Neural progenitor cell (in vitro differentiated cells): ENCODE measurements at regions not wholly inside any gene's neighbourhood (a gene's known extent, or its start where the extent isn't known, plus 50 kb on each side); places are given as distances from the start of the nearest gene placed in this dataset.

ENCODE experiments used
- DNase-seq: peaks from one replicate; pipeline ENCODE4 v3.0.0-alpha.2; 2016; ENCODE audit warnings: low spot score
- H2AFZ ChIP-seq: fragments of 200-600 bp; sonication (generic); replicated peaks from 2 replicates; pipeline ENCODE4 v1.6.1; 2016; ENCODE audit warnings: antibody characterized with exemption
- H3F3A ChIP-seq: fragments of 200-600 bp; sonication (generic); 2 replicates; pipeline ENCODE4 v1.6.1; 2016; ENCODE audit warnings: antibody characterized with exemption, low read depth
- H3K27ac ChIP-seq: fragments of 200-600 bp; sonication (generic); 2 replicates; pipeline ENCODE4 v1.5.1; 2016; ENCODE audit warnings: mild to moderate bottlenecking
- H3K27me3 ChIP-seq: fragments of 200-600 bp; sonication (generic); 2 replicates; pipeline ENCODE4 v1.6.1; 2016; ENCODE audit warnings: mild to moderate bottlenecking, moderate library complexity
- H3K36me3 ChIP-seq: fragments of 200-600 bp; sonication (generic); 2 replicates; pipeline ENCODE4 v1.5.1; 2016
- H3K4me1 ChIP-seq: fragments of 200-600 bp; sonication (generic); 2 replicates; pipeline ENCODE4 v1.6.1; 2016; ENCODE audit warnings: mixed run types
- H3K4me2 ChIP-seq: fragments of 200-600 bp; sonication (generic); 2 replicates; pipeline ENCODE4 v1.6.1; 2016
- H3K4me3 ChIP-seq: fragments of 200-600 bp; sonication (generic); 2 replicates; pipeline ENCODE4 v1.5.1; 2016
- H3K79me2 ChIP-seq: fragments of 200-600 bp; sonication (generic); 2 replicates; pipeline ENCODE4 v1.6.1; 2016; ENCODE audit warnings: low read depth
- H3K9ac ChIP-seq: fragments of 200-600 bp; sonication (generic); 2 replicates; pipeline ENCODE4 v1.6.1; 2016
- H3K9me3 ChIP-seq: fragments of 200-600 bp; sonication (generic); 2 replicates; pipeline ENCODE4 v1.5.1; 2016; ENCODE audit warnings: low read depth
- H4K20me1 ChIP-seq: fragments of 200-600 bp; sonication (generic); 2 replicates; pipeline ENCODE4 v1.6.1; 2016; ENCODE audit warnings: low read depth
- H3K27ac Mint-ChIP-seq: 3 replicates; pipeline ENCODE4 v1.8.0; 2021; ENCODE audit warnings: mixed read lengths
- H3K27me3 Mint-ChIP-seq: 2 replicates; pipeline ENCODE4 v1.8.0; 2022; ENCODE audit warnings: low read depth, mild to moderate bottlenecking, inconsistent platforms, moderate library complexity, mixed read lengths; ENCODE audit not compliant: insufficient read depth
- H3K36me3 Mint-ChIP-seq: 3 replicates; pipeline ENCODE4 v1.8.0; 2021; ENCODE audit warnings: mixed read lengths
- H3K4me1 Mint-ChIP-seq: 3 replicates; pipeline ENCODE4 v1.8.0; 2021; ENCODE audit warnings: mixed read lengths
- H3K4me3 Mint-ChIP-seq: 3 replicates; pipeline ENCODE4 v1.8.0; 2021; ENCODE audit warnings: mild to moderate bottlenecking, moderate library complexity, mixed read lengths
- H3K9me3 Mint-ChIP-seq: 3 replicates; pipeline ENCODE4 v1.8.0; 2020; ENCODE audit warnings: mixed read lengths
- CTCF ChIP-seq: fragments of 200-600 bp; sonication (generic); IDR thresholded peaks from 2 replicates; pipeline ENCODE4 v1.5.1; 2017; ENCODE audit warnings: antibody characterized with exemption, mild to moderate bottlenecking
- EZH2 ChIP-seq: fragments of 200-600 bp; sonication (generic); IDR thresholded peaks from 2 replicates; pipeline ENCODE4 v1.6.1; 2017; ENCODE audit warnings: antibody characterized with exemption, mild to moderate bottlenecking, moderate library complexity
- EZH2phosphoT487 ChIP-seq: fragments of 200-600 bp; sonication (generic); IDR thresholded peaks from 2 replicates; pipeline ENCODE4 v1.6.1; 2017; ENCODE audit warnings: antibody characterized with exemption

- Mint-ChIP-seq H3K9me3 (no peaks in the 10 kb centered on the region), H3K36me3 (no peaks in the 10 kb centered on the region), H3K27me3 (no peaks in the 10 kb centered on the region), H3K4me3 (no peak overlapping the region), H3K27ac (no peak overlapping the region), H3K4me1 (peaks cover 8% of the 10 kb centered on the region)
- Histone ChIP-seq H3K4me2 (no peak overlapping the region), H3K4me3 (no peak overlapping the region), H3K27ac (no peak overlapping the region), H3K9me3 (no peaks in the 10 kb centered on the region), H3K9ac (no peak overlapping the region), H3K4me1 (peaks cover 7% of the 10 kb centered on the region), H4K20me1 (no peaks in the 10 kb centered on the region), H3K79me2 (no peaks in the 10 kb centered on the region), H3K36me3 (no peaks in the 10 kb centered on the region), H3K27me3 (no peaks in the 10 kb centered on the region), H3F3A (peaks cover under 1% of the 10 kb centered on the region), H2AFZ (no peak overlapping the region)
- DNase-seq, result no peak
- TF ChIP-seq CTCF (no peak), EZH2 (no peak), EZH2phosphoT487 (no peak)
Observed at GRCh38 chr3:144496141-144496835, 524.7 kb downstream of the DIPK2A start.

GRCh38 chr3:144497452-144497851, 525.8 kb downstream of the DIPK2A start:
- Mint-ChIP-seq H3K9me3 (no peaks in the 10 kb centered on the region), H3K36me3 (no peaks in the 10 kb centered on the region), H3K4me3 (no peak overlapping the region), H3K27me3 (no peaks in the 10 kb centered on the region), H3K27ac (no peak overlapping the region), H3K4me1 (peaks cover 18% of the 10 kb centered on the region)
- H2AFZ ChIP-seq, result no peak overlapping the region
- H3F3A ChIP-seq, result peaks cover 12% of the 10 kb centered on the region
- no peak overlapping the region for H3K27ac ChIP-seq
- peaks cover 19% of the 10 kb centered on the region for H3K4me1 ChIP-seq
- TF ChIP-seq EZH2phosphoT487 (no peak), CTCF (no peak), EZH2 (no peak)
- no peak overlapping the region for H3K4me2 ChIP-seq
- no peaks in the 10 kb centered on the region for H3K79me2 ChIP-seq
- no peaks in the 10 kb centered on the region for H3K9me3 ChIP-seq
- H3K4me3 ChIP-seq, result no peak overlapping the region
- no peaks in the 10 kb centered on the region for H3K36me3 ChIP-seq
- DNase-seq, result no peak
- H3K9ac ChIP-seq, result no peak overlapping the region
- H4K20me1 ChIP-seq, result no peaks in the 10 kb centered on the region
- no peaks in the 10 kb centered on the region for H3K27me3 ChIP-seq

GRCh38 chr3:144499001-144499930, 527.6 kb downstream of the DIPK2A start:
- H3K4me1 Mint-ChIP-seq, result peaks cover 29% of the 10 kb centered on the region
- Histone ChIP-seq H3K4me1 (peaks cover 30% of the 10 kb centered on the region), H3K27me3 (no peaks in the 10 kb centered on the region), H3K79me2 (no peaks in the 10 kb centered on the region), H3K9ac (no peak overlapping the region), H3K4me2 (no peak overlapping the region), H4K20me1 (no peaks in the 10 kb centered on the region), H3K9me3 (no peaks in the 10 kb centered on the region), H2AFZ (no peak overlapping the region), H3F3A (peaks cover 20% of the 10 kb centered on the region), H3K27ac (no peak overlapping the region), H3K36me3 (no peaks in the 10 kb centered on the region), H3K4me3 (no peak overlapping the region)
- H3K4me3 Mint-ChIP-seq, result no peak overlapping the region
- H3K9me3 Mint-ChIP-seq, result no peaks in the 10 kb centered on the region
- no peak for DNase-seq
- peaks cover 4% of the 10 kb centered on the region for H3K27me3 Mint-ChIP-seq
- H3K27ac Mint-ChIP-seq, result no peak overlapping the region
- no peaks in the 10 kb centered on the region for H3K36me3 Mint-ChIP-seq
- no peak for TF ChIP-seq EZH2phosphoT487
- TF ChIP-seq EZH2, result no peak
- no peak for TF ChIP-seq CTCF
